Activated T-helper 2 cell treated with anti-CD3 and anti-CD28 coated beads, Interferon-gamma antibody, Interleukin-2, Interleukin-4, amounts not matched to agents 10 μg/mL and 5 μg/mL and 100 μg/mL, durations not matched to agents 14 hours and 24 hours and 36 hours (primary cell): ENCODE measurements at regions not wholly inside any gene's neighbourhood (a gene's known extent, or its start where the extent isn't known, plus 50 kb on each side); places are given as distances from the start of the nearest gene placed in this dataset.
"Not testable (repeated sequence)": the region's sequence is repeated elsewhere in the genome, so short reads cannot be mapped to it uniquely, and the experiment has no call there.

ENCODE experiments used
- DNase-seq: peaks from one replicate; pipeline ENCODE4 v3.0.0; 2021; ENCODE audit warnings: low spot score
- H3K27ac Mint-ChIP-seq: one replicate; pipeline ENCODE4 v1.8.0; 2021; ENCODE audit warnings: mixed read lengths
- H3K27me3 Mint-ChIP-seq: one replicate; pipeline ENCODE4 v1.8.0; 2021; ENCODE audit warnings: low read depth, mixed read lengths
- H3K36me3 Mint-ChIP-seq: one replicate; pipeline ENCODE4 v1.8.0; 2021; ENCODE audit warnings: low read depth, mixed read lengths
- H3K4me1 Mint-ChIP-seq: one replicate; pipeline ENCODE4 v1.8.0; 2021; ENCODE audit warnings: low read depth, mixed read lengths
- H3K4me3 Mint-ChIP-seq: one replicate; pipeline ENCODE4 v1.8.0; 2021; ENCODE audit warnings: low read depth, mild to moderate bottlenecking, moderate library complexity, mixed read lengths
- H3K9me3 Mint-ChIP-seq: one replicate; pipeline ENCODE4 v1.8.0; 2021; ENCODE audit warnings: mixed read lengths
- intact Hi-C: fragments of 100-400 bp; cut with micrococcal nuclease; formaldehyde crosslinking; loops from one replicate; pipeline ENCODE4 v1.15.1; 2023

GRCh38 chr5:39547553-39548154, 122.9 kb upstream of the DAB2 start:
- H3K27ac Mint-ChIP-seq, result no peak overlapping the region
- peaks cover 4% of the 10 kb centered on the region for H3K4me1 Mint-ChIP-seq
- no peaks in the 10 kb centered on the region for H3K9me3 Mint-ChIP-seq
- DNase-seq, result no peak
- H3K27me3 Mint-ChIP-seq, result peaks cover 2% of the 10 kb centered on the region
- intact Hi-C loops, result loop anchor here (1.0 to 10.0 kb wide), 4 partner anchors 120 to 403 kb away; partner anchors contain the start of gene FYB1
- no peak overlapping the region for H3K4me3 Mint-ChIP-seq
- H3K36me3 Mint-ChIP-seq, result no peaks in the 10 kb centered on the region

GRCh38 chr5:39544941-39545340, 120.2 kb upstream of the DAB2 start:
- no peak for DNase-seq
- Mint-ChIP-seq H3K9me3 (no peaks in the 10 kb centered on the region), H3K27me3 (peaks cover 3% of the 10 kb centered on the region), H3K4me1 (peaks cover 4% of the 10 kb centered on the region), H3K36me3 (no peaks in the 10 kb centered on the region), H3K4me3 (no peak overlapping the region), H3K27ac (no peak overlapping the region)
- intact Hi-C loops, result loop anchor here (5.0 to 10.0 kb wide), 3 partner anchors 118 to 400 kb away; partner anchors contain the start of gene FYB1

- no peak for DNase-seq
- no peak overlapping the region for H3K27ac Mint-ChIP-seq
- H3K27me3 Mint-ChIP-seq, result peaks cover 3% of the 10 kb centered on the region
- peaks cover 4% of the 10 kb centered on the region for H3K4me1 Mint-ChIP-seq
- intact Hi-C loops, result loop anchor here (10.0 kb wide), 1 partner anchor 399 kb away; no protein-coding TSS in a partner anchor
- H3K36me3 Mint-ChIP-seq, result no peaks in the 10 kb centered on the region
- H3K9me3 Mint-ChIP-seq, result no peaks in the 10 kb centered on the region
- H3K4me3 Mint-ChIP-seq, result no peak overlapping the region
These were observed 118.6 kb upstream of the DAB2 start for GRCh38 chr5:39543335-39543734.

- intact Hi-C loops, result loop anchor here (10.0 kb wide), 1 partner anchor 398 kb away; no protein-coding TSS in a partner anchor
- Mint-ChIP-seq H3K27me3 (peaks cover 3% of the 10 kb centered on the region), H3K36me3 (no peaks in the 10 kb centered on the region), H3K4me1 (peaks cover 2% of the 10 kb centered on the region), H3K4me3 (no peak overlapping the region), H3K9me3 (no peaks in the 10 kb centered on the region), H3K27ac (no peak overlapping the region)
- DNase-seq, result no peak
These were observed 117.9 kb upstream of the DAB2 start for GRCh38 chr5:39542511-39543285.

GRCh38 chr5:39541920-39542319, 117.1 kb upstream of the DAB2 start:
- no peak for DNase-seq
- Mint-ChIP-seq H3K9me3 (no peaks in the 10 kb centered on the region), H3K4me1 (no peaks in the 10 kb centered on the region), H3K27ac (no peak overlapping the region), H3K36me3 (no peaks in the 10 kb centered on the region), H3K4me3 (no peak overlapping the region), H3K27me3 (peaks cover 8% of the 10 kb centered on the region)
- intact Hi-C loops, result loop anchor here (10.0 kb wide), 1 partner anchor 397 kb away; no protein-coding TSS in a partner anchor

GRCh38 chr5:39539470-39539869, 114.7 kb upstream of the DAB2 start:
- DNase-seq, result no peak
- Mint-ChIP-seq H3K4me1 (no peaks in the 10 kb centered on the region), H3K9me3 (no peaks in the 10 kb centered on the region), H3K4me3 (no peak overlapping the region), H3K27ac (no peak overlapping the region), H3K36me3 (no peaks in the 10 kb centered on the region), H3K27me3 (peaks cover 6% of the 10 kb centered on the region)
- intact Hi-C loops, result no loop called here

GRCh38 chr5:39534690-39535089, 109.9 kb upstream of the DAB2 start:
- Mint-ChIP-seq H3K4me1 (no peaks in the 10 kb centered on the region), H3K4me3 (no peak overlapping the region), H3K9me3 (no peaks in the 10 kb centered on the region), H3K36me3 (no peaks in the 10 kb centered on the region), H3K27ac (no peak overlapping the region), H3K27me3 (peaks cover 19% of the 10 kb centered on the region)
- intact Hi-C loops, result no loop called here
- DNase-seq, result no peak

GRCh38 chr5:39533749-39534148, 109.0 kb upstream of the DAB2 start:
- Mint-ChIP-seq H3K36me3 (no peaks in the 10 kb centered on the region), H3K27ac (no peak overlapping the region), H3K9me3 (no peaks in the 10 kb centered on the region), H3K4me1 (no peaks in the 10 kb centered on the region), H3K4me3 (no peak overlapping the region), H3K27me3 (peaks cover 19% of the 10 kb centered on the region)
- DNase-seq, result no peak
- intact Hi-C loops, result no loop called here

GRCh38 chr5:39532511-39532910, 107.7 kb upstream of the DAB2 start:
- no peak overlapping the region for H3K27ac Mint-ChIP-seq
- intact Hi-C loops, result no loop called here
- H3K9me3 Mint-ChIP-seq, result no peaks in the 10 kb centered on the region
- H3K27me3 Mint-ChIP-seq, result peaks cover 19% of the 10 kb centered on the region
- no peak overlapping the region for H3K4me3 Mint-ChIP-seq
- H3K4me1 Mint-ChIP-seq, result no peaks in the 10 kb centered on the region
- H3K36me3 Mint-ChIP-seq, result no peaks in the 10 kb centered on the region
- no peak for DNase-seq

GRCh38 chr5:39531306-39531705, 106.5 kb upstream of the DAB2 start:
- Mint-ChIP-seq H3K4me3 (no peak overlapping the region), H3K36me3 (no peaks in the 10 kb centered on the region), H3K4me1 (no peaks in the 10 kb centered on the region), H3K9me3 (no peaks in the 10 kb centered on the region), H3K27me3 (peaks cover 17% of the 10 kb centered on the region), H3K27ac (no peak overlapping the region)
- DNase-seq, result no peak
- intact Hi-C loops, result no loop called here

- no peak for DNase-seq
- Mint-ChIP-seq H3K4me1 (no peaks in the 10 kb centered on the region), H3K4me3 (no peak overlapping the region), H3K9me3 (no peaks in the 10 kb centered on the region), H3K27me3 (peaks cover 20% of the 10 kb centered on the region), H3K36me3 (no peaks in the 10 kb centered on the region), H3K27ac (no peak overlapping the region)
- intact Hi-C loops, result no loop called here
These were observed 102.2 kb upstream of the DAB2 start for GRCh38 chr5:39526914-39527477.

- H3K9me3 Mint-ChIP-seq, H3K4me3 Mint-ChIP-seq, DNase-seq, H3K27ac Mint-ChIP-seq, H3K4me1 Mint-ChIP-seq, intact Hi-C loops, H3K36me3 Mint-ChIP-seq: not testable (repeated sequence)
- H3K27me3 Mint-ChIP-seq, result peaks cover 14% of the 10 kb centered on the region
These were observed 101.0 kb upstream of the DAB2 start for GRCh38 chr5:39525781-39526180.

- peaks cover 11% of the 10 kb centered on the region for H3K27me3 Mint-ChIP-seq
- intact Hi-C loops, result no loop called here
- no peaks in the 10 kb centered on the region for H3K9me3 Mint-ChIP-seq
- H3K4me3 Mint-ChIP-seq, result no peak overlapping the region
- no peaks in the 10 kb centered on the region for H3K36me3 Mint-ChIP-seq
- DNase-seq, result no peak
- no peaks in the 10 kb centered on the region for H3K4me1 Mint-ChIP-seq
- no peak overlapping the region for H3K27ac Mint-ChIP-seq
These were observed 100.5 kb upstream of the DAB2 start for GRCh38 chr5:39525271-39525670.
